Neural cell (in vitro differentiated cells): ENCODE measurements at regions not wholly inside any gene's neighbourhood (a gene's known extent, or its start where the extent isn't known, plus 50 kb on each side); places are given as distances from the start of the nearest gene placed in this dataset.

Experiments
- H2AFZ ChIP-seq: fragments of 200-600, 300-800 bp; sonication (generic), shearing (Covaris generic); 2 replicates; pipeline ENCODE4 v1.6.0; 2014; ENCODE audit warnings: low read depth, mild to moderate bottlenecking, antibody characterized with exemption, low read length, moderate library complexity
- H3F3A ChIP-seq: fragments of 200-600 bp; shearing (Covaris generic); 2 replicates; pipeline ENCODE4 v1.6.1; 2016; ENCODE audit warnings: mild to moderate bottlenecking, moderate library complexity, mixed read lengths, antibody characterized with exemption, low read length; ENCODE audit not compliant: insufficient read depth, poor library complexity, severe bottlenecking
- H3K27ac ChIP-seq: fragments of 200-600, 300-800 bp; sonication (generic), shearing (Covaris generic); 2 replicates; pipeline ENCODE4 v1.5.1; 2014; ENCODE audit warnings: mild to moderate bottlenecking, low read length, moderate library complexity
- H3K27me3 ChIP-seq: fragments of 300-800, 200-600 bp; sonication (generic), shearing (Covaris generic); 2 replicates; pipeline ENCODE4 v1.6.0; 2014; ENCODE audit warnings: mild to moderate bottlenecking, low read depth, low read length, moderate library complexity; ENCODE audit not compliant: insufficient read depth
- H3K36me3 ChIP-seq: fragments of 300-800, 200-600 bp; sonication (generic), shearing (Covaris generic); 2 replicates; pipeline ENCODE4 v1.5.1; 2014; ENCODE audit warnings: mild to moderate bottlenecking, antibody characterized with exemption, low read length, moderate library complexity; ENCODE audit not compliant: insufficient read depth
- H3K4me2 ChIP-seq: fragments of 300-800, 200-600 bp; sonication (generic), shearing (Covaris generic); 2 replicates; pipeline ENCODE4 v1.6.0; 2014; ENCODE audit warnings: mild to moderate bottlenecking, low read length
- H3K4me3 ChIP-seq: fragments of 300-800, 200-600 bp; sonication (generic), shearing (Covaris generic); 2 replicates; pipeline ENCODE4 v1.5.1; 2014; ENCODE audit warnings: mild to moderate bottlenecking, low read length, moderate library complexity
- H3K79me2 ChIP-seq: fragments of 200-600 bp; shearing (Covaris generic); replicated peaks from 2 replicates; pipeline ENCODE4 v1.6.0; 2014; ENCODE audit warnings: mild to moderate bottlenecking, low read length, moderate library complexity; ENCODE audit not compliant: insufficient read depth
- H3K9ac ChIP-seq: fragments of 300-800, 200-600 bp; sonication (generic), shearing (Covaris generic); 2 replicates; pipeline ENCODE4 v1.6.1; 2016; ENCODE audit warnings: mild to moderate bottlenecking, low read length, mixed read lengths
- H3K9me2 ChIP-seq: fragments of 200-600 bp; shearing (Covaris generic); 2 replicates; pipeline ENCODE4 v1.6.1; 2016; ENCODE audit warnings: mild to moderate bottlenecking, low read length, mixed read lengths; ENCODE audit not compliant: insufficient read depth
- H3K9me3 ChIP-seq: fragments of 200-600, 300-800 bp; sonication (generic), shearing (Covaris generic); 2 replicates; pipeline ENCODE4 v1.6.1; 2016; ENCODE audit warnings: mild to moderate bottlenecking, mixed run types, low read length, moderate library complexity, mixed read lengths
- H4K20me1 ChIP-seq: fragments of 200-600 bp; shearing (Covaris generic); 2 replicates; pipeline ENCODE4 v1.6.1; 2016; ENCODE audit warnings: mild to moderate bottlenecking, mixed run types; ENCODE audit not compliant: insufficient read depth
- EP300 ChIP-seq: fragments of 450-650 bp; conservative IDR thresholded peaks from 2 replicates; pipeline ENCODE4 v1.6.1; 2014; ENCODE audit warnings: antibody characterized with exemption, mild to moderate bottlenecking, moderate library complexity; ENCODE audit not compliant: poor library complexity, severe bottlenecking
- EZH2 ChIP-seq: fragments of 200-600, 300-800 bp; shearing (Covaris generic), sonication (generic); IDR thresholded peaks from 2 replicates; pipeline ENCODE4 v1.6.1; 2014; ENCODE audit warnings: antibody characterized with exemption, low read length, borderline replicate concordance, mild to moderate bottlenecking; ENCODE audit not compliant: insufficient read depth, poor library complexity, severe bottlenecking
- MXI1 ChIP-seq: fragments of 450-650 bp; conservative IDR thresholded peaks from 2 replicates; pipeline ENCODE4 v1.6.1; 2014; ENCODE audit warnings: antibody characterized with exemption, mild to moderate bottlenecking; ENCODE audit not compliant: poor library complexity, severe bottlenecking
- POLR2AphosphoS5 ChIP-seq: IDR thresholded peaks from 2 replicates; pipeline ENCODE4 v1.6.1; 2012
- RAD21 ChIP-seq: fragments of 450-650 bp; conservative IDR thresholded peaks from 2 replicates; pipeline ENCODE4 v1.6.1; 2014; ENCODE audit warnings: antibody characterized with exemption, mild to moderate bottlenecking, moderate library complexity
- SMC3 ChIP-seq: fragments of 450-650 bp; conservative IDR thresholded peaks from 2 replicates; pipeline ENCODE4 v1.6.1; 2014; ENCODE audit warnings: antibody characterized with exemption, mild to moderate bottlenecking, moderate library complexity; ENCODE audit not compliant: poor library complexity
- TAF1 ChIP-seq: IDR thresholded peaks from 2 replicates; pipeline ENCODE4 v1.6.1; 2012; ENCODE audit warnings: low read depth
- TF ChIP-seq, protein P1 (sequence below): fragments of 450-650 bp; IDR thresholded peaks from 2 replicates; pipeline ENCODE4 v1.5.1; 2014; ENCODE audit warnings: antibody characterized with exemption, mild to moderate bottlenecking, moderate library complexity; ENCODE audit not compliant: poor library complexity, severe bottlenecking
- TF ChIP-seq, protein P2 (sequence below): IDR thresholded peaks from 2 replicates; pipeline ENCODE4 v1.6.1; 2012; ENCODE audit warnings: borderline replicate concordance

DNA sequence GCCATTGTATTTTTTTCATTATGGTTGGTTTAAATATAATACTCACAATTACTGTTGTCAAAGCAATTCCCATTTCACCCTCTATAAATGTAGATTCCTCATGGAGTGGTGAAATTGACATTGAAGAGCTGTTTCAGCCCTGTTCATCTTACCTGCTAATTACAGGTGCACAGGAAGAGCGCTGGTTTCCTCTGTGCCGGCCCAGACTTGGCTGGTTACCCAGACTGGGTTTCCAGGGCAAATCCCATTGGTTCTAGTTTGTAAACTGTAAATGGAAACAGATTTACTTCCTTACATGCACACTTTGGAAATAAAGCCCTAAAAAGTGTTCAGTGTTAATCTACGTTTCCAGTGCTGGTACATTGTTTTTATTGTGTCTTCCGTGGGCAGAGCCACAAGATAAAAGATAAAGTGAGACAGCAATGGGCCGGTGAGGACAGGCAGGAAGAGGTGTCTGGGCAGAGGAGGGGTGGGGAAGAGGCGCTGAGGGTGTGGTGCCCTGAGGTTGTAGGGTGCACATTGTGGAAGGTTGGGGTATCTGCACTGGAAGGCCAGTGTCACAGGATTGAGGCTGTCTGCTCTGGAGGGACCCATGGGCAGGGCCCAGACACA, 71.6 kb upstream of the ZPBP start:
- no peaks in the 10 kb centered on the region for H3K79me2 ChIP-seq
- no peaks in the 10 kb centered on the region for H3K9me2 ChIP-seq
- no peak overlapping the region for H2AFZ ChIP-seq
- no peak overlapping the region for H3K27ac ChIP-seq
- H3F3A ChIP-seq: no peaks in the 10 kb centered on the region
- no peak overlapping the region for H3K4me3 ChIP-seq
- H4K20me1 ChIP-seq: no peaks in the 10 kb centered on the region
- H3K36me3 ChIP-seq: no peaks in the 10 kb centered on the region
- no peak overlapping the region for H3K4me2 ChIP-seq
- TF ChIP-seq, protein P1, sequence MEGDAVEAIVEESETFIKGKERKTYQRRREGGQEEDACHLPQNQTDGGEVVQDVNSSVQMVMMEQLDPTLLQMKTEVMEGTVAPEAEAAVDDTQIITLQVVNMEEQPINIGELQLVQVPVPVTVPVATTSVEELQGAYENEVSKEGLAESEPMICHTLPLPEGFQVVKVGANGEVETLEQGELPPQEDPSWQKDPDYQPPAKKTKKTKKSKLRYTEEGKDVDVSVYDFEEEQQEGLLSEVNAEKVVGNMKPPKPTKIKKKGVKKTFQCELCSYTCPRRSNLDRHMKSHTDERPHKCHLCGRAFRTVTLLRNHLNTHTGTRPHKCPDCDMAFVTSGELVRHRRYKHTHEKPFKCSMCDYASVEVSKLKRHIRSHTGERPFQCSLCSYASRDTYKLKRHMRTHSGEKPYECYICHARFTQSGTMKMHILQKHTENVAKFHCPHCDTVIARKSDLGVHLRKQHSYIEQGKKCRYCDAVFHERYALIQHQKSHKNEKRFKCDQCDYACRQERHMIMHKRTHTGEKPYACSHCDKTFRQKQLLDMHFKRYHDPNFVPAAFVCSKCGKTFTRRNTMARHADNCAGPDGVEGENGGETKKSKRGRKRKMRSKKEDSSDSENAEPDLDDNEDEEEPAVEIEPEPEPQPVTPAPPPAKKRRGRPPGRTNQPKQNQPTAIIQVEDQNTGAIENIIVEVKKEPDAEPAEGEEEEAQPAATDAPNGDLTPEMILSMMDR: no peak
- TF ChIP-seq TAF1 (no peak), MXI1 (no peak), POLR2AphosphoS5 (no peak), EZH2 (no peak), SMC3 (no peak), EP300 (no peak), RAD21 (no peak)
- TF ChIP-seq, protein P2, sequence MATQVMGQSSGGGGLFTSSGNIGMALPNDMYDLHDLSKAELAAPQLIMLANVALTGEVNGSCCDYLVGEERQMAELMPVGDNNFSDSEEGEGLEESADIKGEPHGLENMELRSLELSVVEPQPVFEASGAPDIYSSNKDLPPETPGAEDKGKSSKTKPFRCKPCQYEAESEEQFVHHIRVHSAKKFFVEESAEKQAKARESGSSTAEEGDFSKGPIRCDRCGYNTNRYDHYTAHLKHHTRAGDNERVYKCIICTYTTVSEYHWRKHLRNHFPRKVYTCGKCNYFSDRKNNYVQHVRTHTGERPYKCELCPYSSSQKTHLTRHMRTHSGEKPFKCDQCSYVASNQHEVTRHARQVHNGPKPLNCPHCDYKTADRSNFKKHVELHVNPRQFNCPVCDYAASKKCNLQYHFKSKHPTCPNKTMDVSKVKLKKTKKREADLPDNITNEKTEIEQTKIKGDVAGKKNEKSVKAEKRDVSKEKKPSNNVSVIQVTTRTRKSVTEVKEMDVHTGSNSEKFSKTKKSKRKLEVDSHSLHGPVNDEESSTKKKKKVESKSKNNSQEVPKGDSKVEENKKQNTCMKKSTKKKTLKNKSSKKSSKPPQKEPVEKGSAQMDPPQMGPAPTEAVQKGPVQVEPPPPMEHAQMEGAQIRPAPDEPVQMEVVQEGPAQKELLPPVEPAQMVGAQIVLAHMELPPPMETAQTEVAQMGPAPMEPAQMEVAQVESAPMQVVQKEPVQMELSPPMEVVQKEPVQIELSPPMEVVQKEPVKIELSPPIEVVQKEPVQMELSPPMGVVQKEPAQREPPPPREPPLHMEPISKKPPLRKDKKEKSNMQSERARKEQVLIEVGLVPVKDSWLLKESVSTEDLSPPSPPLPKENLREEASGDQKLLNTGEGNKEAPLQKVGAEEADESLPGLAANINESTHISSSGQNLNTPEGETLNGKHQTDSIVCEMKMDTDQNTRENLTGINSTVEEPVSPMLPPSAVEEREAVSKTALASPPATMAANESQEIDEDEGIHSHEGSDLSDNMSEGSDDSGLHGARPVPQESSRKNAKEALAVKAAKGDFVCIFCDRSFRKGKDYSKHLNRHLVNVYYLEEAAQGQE: no peak
- no peaks in the 10 kb centered on the region for H3K9me3 ChIP-seq
- no peaks in the 10 kb centered on the region for H3K27me3 ChIP-seq
- no peak overlapping the region for H3K9ac ChIP-seq

DNA sequence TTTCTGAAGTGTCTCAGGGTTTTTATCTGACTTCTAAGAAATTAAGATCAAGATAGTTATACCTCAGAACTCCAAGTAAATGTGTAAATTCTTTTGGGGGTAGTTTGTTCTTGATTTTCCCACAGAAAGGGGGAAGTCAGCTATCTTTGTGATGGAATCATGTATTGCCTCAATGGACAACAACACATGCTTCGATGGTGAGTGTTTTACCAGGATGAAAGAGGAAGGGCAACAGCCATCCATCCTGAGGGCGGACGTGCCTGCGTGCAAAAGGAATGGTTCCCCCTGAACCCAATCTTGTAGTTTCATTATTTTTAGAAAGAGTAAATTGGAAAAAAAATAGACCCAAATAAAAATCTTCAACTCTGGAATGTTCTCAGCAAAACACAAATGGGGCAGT, 67.2 kb upstream of the ZPBP start:
- no peak overlapping the region for H2AFZ ChIP-seq
- H3K4me3 ChIP-seq: no peak overlapping the region
- TF ChIP-seq POLR2AphosphoS5 (no peak), EP300 (no peak), EZH2 (no peak), RAD21 (no peak)
- H3K9me2 ChIP-seq: no peaks in the 10 kb centered on the region
- H3F3A ChIP-seq: no peaks in the 10 kb centered on the region
- H3K27ac ChIP-seq: no peak overlapping the region
- no peak overlapping the region for H3K9ac ChIP-seq
- no peaks in the 10 kb centered on the region for H3K36me3 ChIP-seq
- no peaks in the 10 kb centered on the region for H3K9me3 ChIP-seq
- H3K79me2 ChIP-seq: no peaks in the 10 kb centered on the region
- no peaks in the 10 kb centered on the region for H3K27me3 ChIP-seq
- no peaks in the 10 kb centered on the region for H4K20me1 ChIP-seq
- H3K4me2 ChIP-seq: no peak overlapping the region

DNA sequence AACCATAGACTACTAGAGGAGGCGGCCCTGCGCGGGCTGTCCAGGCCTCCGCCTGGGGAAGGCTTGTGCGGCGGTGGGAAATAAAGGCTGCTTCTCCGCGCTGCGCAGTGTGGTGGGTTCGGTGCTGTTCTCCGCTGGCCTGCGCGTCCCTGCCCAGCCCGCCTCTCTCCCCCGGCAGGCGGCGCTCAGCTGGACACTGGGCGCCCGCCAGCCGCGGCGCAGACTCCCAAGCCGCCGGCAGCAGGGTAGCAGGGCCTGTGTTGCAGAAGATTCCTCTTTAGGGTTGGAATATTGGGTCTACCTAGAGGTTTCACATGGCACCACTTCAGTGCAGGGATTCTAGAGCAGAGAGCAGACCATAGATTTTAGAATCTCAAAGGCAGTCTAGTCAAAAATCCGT, 66.1 kb upstream of the ZPBP start:
- Histone ChIP-seq H3K27ac (no peak overlapping the region), H3K9me2 (no peaks in the 10 kb centered on the region), H3K4me3 (no peak overlapping the region), H3K9ac (no peak overlapping the region), H3K4me2 (no peak overlapping the region), H4K20me1 (no peaks in the 10 kb centered on the region), H3K36me3 (no peaks in the 10 kb centered on the region), H2AFZ (no peak overlapping the region), H3K9me3 (no peaks in the 10 kb centered on the region), H3F3A (no peaks in the 10 kb centered on the region), H3K27me3 (no peaks in the 10 kb centered on the region), H3K79me2 (no peaks in the 10 kb centered on the region)
- TF ChIP-seq EP300 (no peak), SMC3 (no peak), RAD21 (no peak), TAF1 (no peak), POLR2AphosphoS5 (no peak), EZH2 (no peak), MXI1 (no peak)
- TF ChIP-seq, protein P1: no peak
- TF ChIP-seq, protein P2: no peak
